ENCODE measurements at regions not wholly inside any gene's neighbourhood (a gene's known extent, or its start where the extent isn't known, plus 50 kb on each side); places are given as distances from the start of the nearest gene placed in this dataset.

DNA sequence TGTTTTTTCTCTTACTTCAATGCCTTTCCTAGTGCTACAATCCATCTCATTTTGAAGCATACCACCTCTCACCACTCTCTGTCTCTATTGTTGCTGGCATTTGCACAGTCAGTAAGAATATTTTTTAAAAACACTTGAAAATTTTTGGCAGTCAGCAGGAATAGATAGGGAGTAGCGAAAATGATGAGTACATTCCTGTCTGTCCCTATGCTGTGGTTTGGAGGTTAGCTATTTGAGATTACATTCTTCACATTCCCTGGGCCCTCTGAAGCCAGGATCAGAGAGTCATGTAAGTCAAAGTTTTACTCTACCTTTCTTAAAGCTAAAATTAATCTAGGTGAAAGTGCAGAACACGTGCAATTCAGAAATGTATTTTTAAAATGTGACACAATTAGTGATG lies 53.0 kb upstream of the MAGI2 start:
- TF ChIP-seq POLR2A (IDR thresholded peaks at IDR 0.05; ENCODE audit: extremely low read depth, insufficient read length) (no peak), MYC (IDR thresholded peaks at IDR 0.05; ENCODE audit: low read depth, low read length) (no peak)
- TF ChIP-seq, protein P1, sequence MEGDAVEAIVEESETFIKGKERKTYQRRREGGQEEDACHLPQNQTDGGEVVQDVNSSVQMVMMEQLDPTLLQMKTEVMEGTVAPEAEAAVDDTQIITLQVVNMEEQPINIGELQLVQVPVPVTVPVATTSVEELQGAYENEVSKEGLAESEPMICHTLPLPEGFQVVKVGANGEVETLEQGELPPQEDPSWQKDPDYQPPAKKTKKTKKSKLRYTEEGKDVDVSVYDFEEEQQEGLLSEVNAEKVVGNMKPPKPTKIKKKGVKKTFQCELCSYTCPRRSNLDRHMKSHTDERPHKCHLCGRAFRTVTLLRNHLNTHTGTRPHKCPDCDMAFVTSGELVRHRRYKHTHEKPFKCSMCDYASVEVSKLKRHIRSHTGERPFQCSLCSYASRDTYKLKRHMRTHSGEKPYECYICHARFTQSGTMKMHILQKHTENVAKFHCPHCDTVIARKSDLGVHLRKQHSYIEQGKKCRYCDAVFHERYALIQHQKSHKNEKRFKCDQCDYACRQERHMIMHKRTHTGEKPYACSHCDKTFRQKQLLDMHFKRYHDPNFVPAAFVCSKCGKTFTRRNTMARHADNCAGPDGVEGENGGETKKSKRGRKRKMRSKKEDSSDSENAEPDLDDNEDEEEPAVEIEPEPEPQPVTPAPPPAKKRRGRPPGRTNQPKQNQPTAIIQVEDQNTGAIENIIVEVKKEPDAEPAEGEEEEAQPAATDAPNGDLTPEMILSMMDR (IDR thresholded peaks at IDR 0.05; ENCODE audit: low read depth, low read length): no peak
- TF ChIP-seq, protein P2, sequence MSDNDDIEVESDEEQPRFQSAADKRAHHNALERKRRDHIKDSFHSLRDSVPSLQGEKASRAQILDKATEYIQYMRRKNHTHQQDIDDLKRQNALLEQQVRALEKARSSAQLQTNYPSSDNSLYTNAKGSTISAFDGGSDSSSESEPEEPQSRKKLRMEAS (IDR thresholded peaks at IDR 0.05; ENCODE audit: low read depth, low read length): no peak
- no peak for DNase-seq (ENCODE audit: low read depth)
- H3K4me3 ChIP-seq (ENCODE audit: low read depth, low read length): no peak overlapping the region

DNA sequence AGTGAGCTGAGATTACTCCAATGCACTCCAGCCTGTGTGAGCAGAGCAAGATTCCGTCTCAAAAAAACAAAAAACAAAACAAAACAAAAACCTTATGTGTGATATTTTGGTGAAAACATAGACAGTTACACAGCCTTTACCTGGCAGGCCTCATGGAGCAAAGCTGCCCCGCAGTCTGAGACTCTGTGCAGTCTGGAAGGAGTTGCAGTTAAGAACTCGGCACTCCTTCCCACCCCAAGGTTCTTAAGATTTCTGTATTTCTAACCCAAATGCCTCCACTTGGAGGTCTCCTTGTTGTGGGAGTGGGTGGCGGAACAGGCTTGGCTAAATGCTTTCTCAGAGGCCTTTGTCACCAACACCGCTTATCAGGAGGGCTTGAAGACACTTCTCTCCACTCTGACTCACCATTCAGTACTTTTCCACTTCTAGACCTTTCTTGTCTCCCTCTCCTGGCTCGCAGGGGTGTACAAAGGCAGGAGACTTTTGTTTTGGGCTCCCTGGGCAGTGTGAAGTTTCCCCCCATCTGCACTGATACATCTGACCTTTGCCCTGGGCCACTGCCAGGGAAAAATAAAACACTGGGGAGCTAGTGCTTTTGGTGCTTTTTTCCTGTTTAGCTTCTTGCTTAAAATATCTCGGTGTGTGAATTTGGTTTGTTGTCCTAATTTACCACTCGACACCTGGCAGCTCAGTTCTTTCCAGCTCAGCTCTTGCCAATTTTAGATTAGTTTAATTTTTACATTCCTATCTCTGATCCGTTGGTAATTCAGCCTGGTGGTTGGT lies 51.3 kb upstream of the MAGI2 start:
- no peak overlapping the region for H3K4me3 ChIP-seq (ENCODE audit: low read depth, low read length)
- no peak for DNase-seq (ENCODE audit: low read depth)
- TF ChIP-seq, protein P2 (IDR thresholded peaks at IDR 0.05; ENCODE audit: low read depth, low read length): no peak
- TF ChIP-seq, protein P1 (IDR thresholded peaks at IDR 0.05; ENCODE audit: low read depth, low read length): no peak
- TF ChIP-seq MYC (IDR thresholded peaks at IDR 0.05; ENCODE audit: low read depth, low read length): no peak
- TF ChIP-seq POLR2A (IDR thresholded peaks at IDR 0.05; ENCODE audit: extremely low read depth, insufficient read length): no peak

Measured in NB4 (cell line).